Nephron progenitor cell (in vitro differentiated cells): ENCODE measurements at regions not wholly inside any gene's neighbourhood (a gene's known extent, or its start where the extent isn't known, plus 50 kb on each side); places are given as distances from the start of the nearest gene placed in this dataset.

Experiments
- DNase-seq: peaks from one replicate; pipeline ENCODE4 v3.0.0; 2021
- H3K27ac Mint-ChIP-seq: 2 replicates; pipeline ENCODE4 v1.8.0; 2021; ENCODE audit warnings: mild to moderate bottlenecking, moderate library complexity, mixed read lengths
- H3K27me3 Mint-ChIP-seq: 2 replicates; pipeline ENCODE4 v1.8.0; 2021; ENCODE audit warnings: mild to moderate bottlenecking, low read depth, mixed read lengths; ENCODE audit not compliant: poor library complexity
- H3K36me3 Mint-ChIP-seq: 2 replicates; pipeline ENCODE4 v1.8.0; 2021; ENCODE audit warnings: low read depth, mixed read lengths
- H3K4me1 Mint-ChIP-seq: 2 replicates; pipeline ENCODE4 v1.8.0; 2021; ENCODE audit warnings: mixed read lengths
- H3K4me3 Mint-ChIP-seq: 2 replicates; pipeline ENCODE4 v1.8.0; 2021; ENCODE audit warnings: mild to moderate bottlenecking, moderate library complexity, mixed read lengths
- H3K9me3 Mint-ChIP-seq: 2 replicates; pipeline ENCODE4 v1.8.0; 2021; ENCODE audit warnings: mild to moderate bottlenecking, moderate library complexity, mixed read lengths
- CTCF ChIP-seq: fragments of 200-600 bp; sonication (generic); IDR thresholded peaks from 2 replicates; pipeline ENCODE4 v1.5.0; 2021; ENCODE audit warnings: antibody characterized with exemption

- no peak for DNase-seq
- no peaks in the 10 kb centered on the region for H3K9me3 Mint-ChIP-seq
- H3K36me3 Mint-ChIP-seq: no peaks in the 10 kb centered on the region
- no peak for TF ChIP-seq CTCF
- H3K4me3 Mint-ChIP-seq: no peak overlapping the region
- no peak overlapping the region for H3K27ac Mint-ChIP-seq
- no peaks in the 10 kb centered on the region for H3K27me3 Mint-ChIP-seq
- peaks cover 6% of the 10 kb centered on the region for H3K4me1 Mint-ChIP-seq
Measured at GRCh38 chr2:145685383-145686050, 1165.6 kb upstream of the ZEB2 start.

GRCh38 chr2:145682546-145683157, 1162.7 kb upstream of the ZEB2 start:
- Mint-ChIP-seq H3K4me3 (no peak overlapping the region), H3K27me3 (no peaks in the 10 kb centered on the region), H3K27ac (no peak overlapping the region), H3K9me3 (no peaks in the 10 kb centered on the region), H3K4me1 (peaks cover under 1% of the 10 kb centered on the region), H3K36me3 (no peaks in the 10 kb centered on the region)
- TF ChIP-seq CTCF: no peak
- no peak for DNase-seq

- H3K27me3 Mint-ChIP-seq: no peaks in the 10 kb centered on the region
- peaks cover 13% of the 10 kb centered on the region for H3K9me3 Mint-ChIP-seq
- TF ChIP-seq CTCF: no peak
- no peak overlapping the region for H3K27ac Mint-ChIP-seq
- DNase-seq: no peak
- no peak overlapping the region for H3K4me3 Mint-ChIP-seq
- no peaks in the 10 kb centered on the region for H3K4me1 Mint-ChIP-seq
- no peaks in the 10 kb centered on the region for H3K36me3 Mint-ChIP-seq
Measured at GRCh38 chr2:145680276-145680675, 1160.4 kb upstream of the ZEB2 start.

GRCh38 chr2:145677371-145677770, 1157.5 kb upstream of the ZEB2 start:
- H3K4me1 Mint-ChIP-seq: no peaks in the 10 kb centered on the region
- no peak for DNase-seq
- H3K9me3 Mint-ChIP-seq: peaks cover 13% of the 10 kb centered on the region
- H3K27ac Mint-ChIP-seq: peak overlapping the region; percentile 49
- H3K4me3 Mint-ChIP-seq: no peak overlapping the region
- H3K27me3 Mint-ChIP-seq: no peaks in the 10 kb centered on the region
- no peaks in the 10 kb centered on the region for H3K36me3 Mint-ChIP-seq
- TF ChIP-seq CTCF: no peak

GRCh38 chr2:145674705-145675104, 1154.8 kb upstream of the ZEB2 start:
- Mint-ChIP-seq H3K9me3 (peaks cover 13% of the 10 kb centered on the region), H3K27ac (no peak overlapping the region), H3K36me3 (no peaks in the 10 kb centered on the region), H3K27me3 (no peaks in the 10 kb centered on the region), H3K4me1 (no peaks in the 10 kb centered on the region), H3K4me3 (no peak overlapping the region)
- DNase-seq: no peak
- no peak for TF ChIP-seq CTCF

GRCh38 chr2:145669301-145669700, 1149.4 kb upstream of the ZEB2 start:
- no peaks in the 10 kb centered on the region for H3K27me3 Mint-ChIP-seq
- H3K27ac Mint-ChIP-seq: no peak overlapping the region
- H3K4me1 Mint-ChIP-seq: no peaks in the 10 kb centered on the region
- H3K9me3 Mint-ChIP-seq: no peaks in the 10 kb centered on the region
- TF ChIP-seq CTCF: no peak
- H3K4me3 Mint-ChIP-seq: no peak overlapping the region
- no peaks in the 10 kb centered on the region for H3K36me3 Mint-ChIP-seq
- DNase-seq: no peak
